Astrocyte of the cerebellum (primary cell): ENCODE measurements at regions not wholly inside any gene's neighbourhood (a gene's known extent, or its start where the extent isn't known, plus 50 kb on each side); places are given as distances from the start of the nearest gene placed in this dataset.

Experiments used
- DNase-seq: peaks from one replicate; pipeline ENCODE4 v3.0.0-alpha.2; 2011; ENCODE audit warnings: low read depth
- H3K4me3 ChIP-seq: 2 replicates; pipeline ENCODE4 v1.5.1; 2011; ENCODE audit warnings: mild to moderate bottlenecking, low read depth, low read length, moderate library complexity
- CTCF ChIP-seq: IDR thresholded peaks from 2 replicates; pipeline ENCODE4 v1.5.1; 2012; ENCODE audit warnings: low read length, low read depth, moderate library complexity, mild to moderate bottlenecking; ENCODE audit errors: missing control alignments
- in situ Hi-C: cut with HindIII; loops from 2 replicates; pipeline ENCODE4 v1.10.0; 2017; ENCODE audit warnings: low sequenced_read_pairs

GRCh38 chr17:77862890-77863813 is 95.4 kb upstream of the TNRC6C start:
- no peak for TF ChIP-seq CTCF
- no peak overlapping the region for H3K4me3 ChIP-seq
- no peak for DNase-seq
- in situ Hi-C loops, result no loop called here

- H3K4me3 ChIP-seq, result no peak overlapping the region
- DNase-seq, result no peak
- no peak for TF ChIP-seq CTCF
- in situ Hi-C loops, result no loop called here
Measured at GRCh38 chr17:77863814-77864161, 94.7 kb upstream of the TNRC6C start.

GRCh38 chr17:77864234-77865111 is 94.0 kb upstream of the TNRC6C start:
- no peak for TF ChIP-seq CTCF
- no peak for DNase-seq
- H3K4me3 ChIP-seq, result no peak overlapping the region
- in situ Hi-C loops, result no loop called here

- no peak for TF ChIP-seq CTCF
- in situ Hi-C loops, result no loop called here
- H3K4me3 ChIP-seq, result no peak overlapping the region
- DNase-seq, result no peak
Measured at GRCh38 chr17:77865112-77865611, 93.3 kb upstream of the TNRC6C start.

- in situ Hi-C loops, result no loop called here
- no peak overlapping the region for H3K4me3 ChIP-seq
- no peak for TF ChIP-seq CTCF
- DNase-seq, result no peak
Measured at GRCh38 chr17:77865716-77866115, 92.8 kb upstream of the TNRC6C start.

- no peak overlapping the region for H3K4me3 ChIP-seq
- no peak for DNase-seq
- in situ Hi-C loops, result no loop called here
- TF ChIP-seq CTCF, result no peak
Measured at GRCh38 chr17:77867308-77867781, 91.2 kb upstream of the TNRC6C start.
